GM18517 (cell line): ENCODE measurements at regions not wholly inside any gene's neighbourhood (a gene's known extent, or its start where the extent isn't known, plus 50 kb on each side); places are given as distances from the start of the nearest gene placed in this dataset.

Experiments used
- ATAC-seq: cut with Tn5 transposase; IDR thresholded peaks from one replicate; pipeline ENCODE4 v1.9.1; 2021; ENCODE audit warnings: mild to moderate bottlenecking, moderate library complexity; ENCODE audit not compliant: unreplicated experiment

DNA sequence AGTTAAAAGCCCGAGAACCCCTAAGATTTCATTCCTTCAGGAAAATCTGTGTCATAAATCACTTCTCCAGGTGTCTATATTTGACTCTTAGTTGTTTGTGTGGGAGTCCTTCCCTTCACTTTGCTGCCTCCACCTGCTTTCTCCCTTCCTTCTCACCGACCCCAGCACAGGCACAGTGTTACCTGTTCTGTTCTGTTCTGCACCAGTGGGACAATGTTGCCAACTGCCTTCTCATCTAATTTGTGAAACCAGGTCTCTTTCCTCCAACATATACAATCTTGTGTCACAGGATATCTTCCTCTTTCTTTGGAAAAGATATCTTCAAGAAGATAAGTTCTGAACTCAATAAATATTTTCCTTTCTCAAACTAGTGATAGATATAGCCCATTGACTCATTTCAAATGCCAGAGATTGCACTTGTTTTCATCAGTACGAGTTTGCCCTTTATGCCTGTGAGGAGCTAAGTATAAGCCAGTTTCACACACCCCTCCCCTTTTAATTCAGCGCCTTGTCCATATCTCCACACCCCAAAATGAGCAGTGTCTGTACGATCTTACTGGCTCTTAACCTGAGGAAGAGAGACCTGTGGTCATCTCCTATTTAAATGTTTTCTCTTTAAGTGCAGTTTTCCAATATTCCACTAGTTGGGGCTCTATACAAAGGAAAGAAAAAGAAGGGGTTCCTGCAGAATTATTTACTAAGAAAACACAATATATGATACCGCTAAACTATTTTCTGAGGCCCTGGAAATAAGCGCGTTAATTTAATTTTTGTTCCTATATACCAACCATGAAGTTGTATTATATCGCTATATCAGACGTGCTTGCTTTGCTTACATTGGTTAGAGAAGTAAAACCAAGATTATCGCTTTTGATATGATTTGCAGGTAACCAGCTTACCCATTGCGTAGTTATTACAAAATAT is 81.6 kb upstream of the PREP start:
- peak; percentile 42 for ATAC-seq

GRCh38 chr6:105483492-105483891 is 80.6 kb upstream of the PREP start:
- no peak for ATAC-seq

- no peak for ATAC-seq
Measured at GRCh38 chr6:105482921-105483320, 80.0 kb upstream of the PREP start.

GRCh38 chr6:105482227-105482844 is 79.5 kb upstream of the PREP start:
- no peak for ATAC-seq

DNA sequence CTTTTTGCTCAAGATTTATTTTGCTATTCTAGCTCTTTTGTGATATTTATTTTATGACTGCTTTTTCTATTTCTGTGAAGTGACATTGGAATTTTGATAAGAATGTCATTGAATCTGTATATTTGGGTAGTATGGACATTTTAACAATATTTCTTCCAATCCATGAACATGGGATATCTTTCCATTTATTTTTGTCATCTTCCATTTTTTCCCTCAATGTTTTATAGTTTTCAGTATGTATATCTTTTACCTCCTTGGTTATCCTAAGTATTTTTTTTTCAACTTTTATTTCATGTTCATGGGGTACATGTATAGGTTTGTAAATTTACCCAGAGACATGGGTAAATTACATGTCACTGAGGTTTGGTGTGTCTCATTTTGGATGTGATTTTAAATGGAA is 74.1 kb upstream of the PREP start:
- no peak for ATAC-seq

GRCh38 chr6:105474234-105474633 is 71.4 kb upstream of the PREP start:
- ATAC-seq, result no peak

GRCh38 chr6:105469946-105470345 is 67.1 kb upstream of the PREP start:
- ATAC-seq, result no peak

GRCh38 chr6:105468850-105469249 is 66.0 kb upstream of the PREP start:
- no peak for ATAC-seq

- no peak for ATAC-seq
Measured at GRCh38 chr6:105460860-105461259, 58.0 kb upstream of the PREP start.

GRCh38 chr6:105459864-105460263 is 57.0 kb upstream of the PREP start:
- ATAC-seq, result no peak

- peak; percentile 94 for ATAC-seq
Measured at GRCh38 chr6:105459049-105459448, 56.2 kb upstream of the PREP start.

GRCh38 chr6:105458551-105458950 is 55.7 kb upstream of the PREP start:
- ATAC-seq, result peak; percentile 37

DNA sequence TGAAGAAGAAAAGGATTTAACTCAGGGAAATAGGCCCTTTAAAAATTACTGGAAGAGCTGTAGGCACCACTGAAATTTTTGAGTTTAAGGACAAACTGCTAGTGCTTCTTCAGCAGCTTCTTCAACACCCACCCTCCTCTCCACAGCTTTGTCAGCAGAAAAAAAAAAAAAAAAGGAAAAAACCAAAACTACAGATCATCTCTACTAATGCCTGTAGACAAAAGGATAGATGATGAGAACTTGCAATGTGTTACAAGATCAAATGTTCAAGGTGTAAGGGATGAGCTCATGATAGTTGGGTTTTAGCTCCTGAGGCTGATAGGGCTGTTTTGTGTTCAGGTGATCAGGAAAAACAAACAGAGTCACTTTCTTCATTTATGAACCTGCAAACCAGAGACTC is 55.2 kb upstream of the PREP start:
- no peak for ATAC-seq

DNA sequence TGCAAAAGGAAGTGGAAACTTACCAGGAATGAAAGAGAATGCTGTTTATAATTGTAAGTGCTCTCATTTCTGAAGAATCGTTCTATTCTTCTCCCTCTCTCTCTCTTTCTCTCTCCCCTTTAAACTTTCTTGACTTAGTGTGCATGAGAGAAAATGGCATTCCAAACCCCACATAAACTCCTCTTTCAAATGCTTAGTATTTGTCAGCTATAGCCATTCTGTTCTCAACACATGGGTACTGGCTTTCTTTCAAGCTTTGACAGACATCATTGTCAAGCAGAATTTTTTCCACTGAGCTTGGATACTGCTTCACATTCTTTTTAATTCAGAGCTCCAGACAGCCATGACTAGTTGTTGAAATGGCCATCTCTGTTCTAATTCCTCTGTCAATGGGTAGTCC is 51.1 kb upstream of the PREP start:
- ATAC-seq, result no peak

- peak; percentile 73 for ATAC-seq
Measured at GRCh38 chr6:105452924-105453756, 50.3 kb upstream of the PREP start.
